OCI-LY1 (cell line): ENCODE measurements at regions not wholly inside any gene's neighbourhood (a gene's known extent, or its start where the extent isn't known, plus 50 kb on each side); places are given as distances from the start of the nearest gene placed in this dataset.

Experiments used
- EZH2 ChIP-seq: fragments of 200-600 bp; sonication (generic), shearing (Covaris generic); IDR thresholded peaks from 2 replicates; pipeline ENCODE4 v1.8.0; 2017; ENCODE audit warnings: borderline replicate concordance, mixed run types, mild to moderate bottlenecking, antibody characterized with exemption, low read length, moderate library complexity, mixed read lengths
- TF ChIP-seq, protein P1 (sequence below): fragments of 200-600 bp; sonication (generic), shearing (Covaris generic); IDR thresholded peaks from 2 replicates; pipeline ENCODE4 v1.5.1; 2017; ENCODE audit warnings: mild to moderate bottlenecking, antibody characterized with exemption, low read length, moderate library complexity, mixed read lengths

GRCh38 chr10:90398566-90398965 lies 459.3 kb downstream of the HTR7 start:
- no peak for TF ChIP-seq EZH2
- TF ChIP-seq, protein P1, sequence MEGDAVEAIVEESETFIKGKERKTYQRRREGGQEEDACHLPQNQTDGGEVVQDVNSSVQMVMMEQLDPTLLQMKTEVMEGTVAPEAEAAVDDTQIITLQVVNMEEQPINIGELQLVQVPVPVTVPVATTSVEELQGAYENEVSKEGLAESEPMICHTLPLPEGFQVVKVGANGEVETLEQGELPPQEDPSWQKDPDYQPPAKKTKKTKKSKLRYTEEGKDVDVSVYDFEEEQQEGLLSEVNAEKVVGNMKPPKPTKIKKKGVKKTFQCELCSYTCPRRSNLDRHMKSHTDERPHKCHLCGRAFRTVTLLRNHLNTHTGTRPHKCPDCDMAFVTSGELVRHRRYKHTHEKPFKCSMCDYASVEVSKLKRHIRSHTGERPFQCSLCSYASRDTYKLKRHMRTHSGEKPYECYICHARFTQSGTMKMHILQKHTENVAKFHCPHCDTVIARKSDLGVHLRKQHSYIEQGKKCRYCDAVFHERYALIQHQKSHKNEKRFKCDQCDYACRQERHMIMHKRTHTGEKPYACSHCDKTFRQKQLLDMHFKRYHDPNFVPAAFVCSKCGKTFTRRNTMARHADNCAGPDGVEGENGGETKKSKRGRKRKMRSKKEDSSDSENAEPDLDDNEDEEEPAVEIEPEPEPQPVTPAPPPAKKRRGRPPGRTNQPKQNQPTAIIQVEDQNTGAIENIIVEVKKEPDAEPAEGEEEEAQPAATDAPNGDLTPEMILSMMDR: no peak
